Thyroid gland (tissue), 4 donors: ENCODE measurements at regions not wholly inside any gene's neighbourhood (a gene's known extent, or its start where the extent isn't known, plus 50 kb on each side); places are given as distances from the start of the nearest gene placed in this dataset.

Experiments
- DNase-seq, 2 donors: peaks; one replicate each; pipeline ENCODE4 v3.0.0-alpha.2; 2019
- H3K27ac ChIP-seq, 3 donors: fragments of 200-600 bp; sonication (generic); 1 replicate in 2 of 3; 2 replicates in 1 of 3; pipeline ENCODE4 v1.5.1; 2016 to 2019; ENCODE audit warnings: mild to moderate bottlenecking in 1 of 3, moderate library complexity in 1 of 3
- H3K27me3 ChIP-seq: fragments of 200-600 bp; sonication (generic); one replicate; pipeline ENCODE4 v1.5.1; 2019
- H3K36me3 ChIP-seq, 2 donors: fragments of 200-600 bp; sonication (generic); one replicate each; pipeline ENCODE4 v1.5.1; 2016 to 2019
- H3K4me1 ChIP-seq, 2 donors: fragments of 200-600 bp; sonication (generic); one replicate each; pipeline ENCODE4 v1.5.1; 2017 to 2019
- H3K4me3 ChIP-seq, 3 donors: fragments of 200-600 bp; sonication (generic); replicated peaks in 1 of 3; 1 replicate in 2 of 3; 2 replicates in 1 of 3; pipeline ENCODE4 v1.5.1; 2016; ENCODE audit warnings: mild to moderate bottlenecking in 1 of 3
- H3K9me3 ChIP-seq: fragments of 200-600 bp; sonication (generic); one replicate; pipeline ENCODE4 v1.5.1; 2017
- POLR2A ChIP-seq, 2 donors: fragments of 450-650 bp; IDR thresholded peaks; one replicate each; pipeline ENCODE4 v1.6.1; 2017; ENCODE audit warnings: antibody characterized with exemption in 2 of 2, mild to moderate bottlenecking in 2 of 2, moderate library complexity in 1 of 2
- WGBS, 2 donors: methylation state at CpG; one replicate each; pipeline ENCODE4 v1.1.5; 2017; 5-methylcytosine and 5-hydroxymethylcytosine counted together
- intact Hi-C: fragments of 100-400 bp; cut with DNase I; formaldehyde crosslinking; loops from one replicate; pipeline ENCODE4 v1.15.1; 2023
- TF ChIP-seq, protein P1 (sequence below), 6 experiments: fragments of 200-600 bp in 3 of 6; fragments of 450-650 bp in 3 of 6; sonication (generic) in 3 of 6; IDR thresholded peaks; one replicate each; pipeline ENCODE4 v1.5.1; 2016 to 2019; ENCODE audit warnings: antibody characterized with exemption in 6 of 6, mild to moderate bottlenecking in 2 of 6, inconsistent platforms in 1 of 6, moderate library complexity in 1 of 6

DNA sequence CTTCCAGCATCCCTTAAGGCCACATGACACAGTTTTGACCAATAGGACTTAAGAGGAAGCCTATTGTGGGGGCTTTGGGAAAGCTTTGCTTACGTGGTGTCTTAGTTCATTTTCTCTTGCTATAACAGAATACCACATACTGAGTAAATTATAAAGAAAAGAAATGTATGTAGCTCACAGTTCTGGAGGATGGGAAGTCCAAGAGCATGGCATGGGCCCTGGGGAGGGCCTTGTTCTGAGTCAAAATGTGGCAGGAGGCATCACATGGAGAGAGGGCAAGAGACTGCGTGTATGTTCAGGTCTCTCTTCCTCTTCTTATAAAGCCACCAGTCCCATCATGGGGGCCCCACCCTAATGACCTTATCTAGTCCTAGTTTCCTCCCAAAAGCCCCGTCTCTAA lies 68.6 kb upstream of the CPEB4 start:
- no peak overlapping the region for H3K4me3 ChIP-seq
- no peaks in the 10 kb centered on the region for H3K36me3 ChIP-seq
- H3K27me3 ChIP-seq: no peaks in the 10 kb centered on the region
- 90 to 94% methylated on average over 3 of the region's 3 CpGs for WGBS, 2 donors
- no peak overlapping the region for H3K27ac ChIP-seq
- no peak for DNase-seq
- H3K4me1 ChIP-seq: peaks cover 19 to 27% of the 10 kb centered on the region in 2 donors
- no peaks in the 10 kb centered on the region for H3K9me3 ChIP-seq
- TF ChIP-seq POLR2A (IDR thresholded peaks at IDR 0.05): no peak
- TF ChIP-seq, protein P1, sequence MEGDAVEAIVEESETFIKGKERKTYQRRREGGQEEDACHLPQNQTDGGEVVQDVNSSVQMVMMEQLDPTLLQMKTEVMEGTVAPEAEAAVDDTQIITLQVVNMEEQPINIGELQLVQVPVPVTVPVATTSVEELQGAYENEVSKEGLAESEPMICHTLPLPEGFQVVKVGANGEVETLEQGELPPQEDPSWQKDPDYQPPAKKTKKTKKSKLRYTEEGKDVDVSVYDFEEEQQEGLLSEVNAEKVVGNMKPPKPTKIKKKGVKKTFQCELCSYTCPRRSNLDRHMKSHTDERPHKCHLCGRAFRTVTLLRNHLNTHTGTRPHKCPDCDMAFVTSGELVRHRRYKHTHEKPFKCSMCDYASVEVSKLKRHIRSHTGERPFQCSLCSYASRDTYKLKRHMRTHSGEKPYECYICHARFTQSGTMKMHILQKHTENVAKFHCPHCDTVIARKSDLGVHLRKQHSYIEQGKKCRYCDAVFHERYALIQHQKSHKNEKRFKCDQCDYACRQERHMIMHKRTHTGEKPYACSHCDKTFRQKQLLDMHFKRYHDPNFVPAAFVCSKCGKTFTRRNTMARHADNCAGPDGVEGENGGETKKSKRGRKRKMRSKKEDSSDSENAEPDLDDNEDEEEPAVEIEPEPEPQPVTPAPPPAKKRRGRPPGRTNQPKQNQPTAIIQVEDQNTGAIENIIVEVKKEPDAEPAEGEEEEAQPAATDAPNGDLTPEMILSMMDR (IDR thresholded peaks at IDR 0.05): no peak
- intact Hi-C loops: no loop called here

DNA sequence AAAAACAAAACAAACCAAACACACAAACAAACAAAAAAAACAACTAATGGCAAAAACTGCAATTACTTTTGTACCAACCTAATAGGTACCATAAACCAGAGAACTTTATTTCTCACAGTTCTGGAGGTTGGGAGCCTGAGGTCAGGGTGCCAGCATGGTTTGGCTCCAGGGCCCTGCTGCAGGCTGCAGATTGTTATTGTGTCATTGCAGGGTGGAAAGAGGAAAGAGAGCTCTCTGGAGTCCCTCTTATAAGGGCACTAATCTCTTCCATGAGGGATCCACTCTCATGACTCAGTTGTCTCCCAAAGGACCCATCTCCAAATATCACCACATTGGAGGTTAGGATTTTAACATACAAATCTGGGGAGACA lies 64.9 kb upstream of the CPEB4 start:
- H3K27me3 ChIP-seq: no peaks in the 10 kb centered on the region
- peaks cover 34 to 50% of the 10 kb centered on the region in 2 donors for H3K4me1 ChIP-seq
- no peak for DNase-seq
- H3K4me3 ChIP-seq: no peak overlapping the region
- no peak for TF ChIP-seq POLR2A (IDR thresholded peaks at IDR 0.05)
- TF ChIP-seq, protein P1 (IDR thresholded peaks at IDR 0.05): no peak
- no peaks in the 10 kb centered on the region for H3K36me3 ChIP-seq
- intact Hi-C loops: no loop called here
- peak overlapping the region; percentile 93 to 99 (median 94) for H3K27ac ChIP-seq
- H3K9me3 ChIP-seq: no peaks in the 10 kb centered on the region

DNA sequence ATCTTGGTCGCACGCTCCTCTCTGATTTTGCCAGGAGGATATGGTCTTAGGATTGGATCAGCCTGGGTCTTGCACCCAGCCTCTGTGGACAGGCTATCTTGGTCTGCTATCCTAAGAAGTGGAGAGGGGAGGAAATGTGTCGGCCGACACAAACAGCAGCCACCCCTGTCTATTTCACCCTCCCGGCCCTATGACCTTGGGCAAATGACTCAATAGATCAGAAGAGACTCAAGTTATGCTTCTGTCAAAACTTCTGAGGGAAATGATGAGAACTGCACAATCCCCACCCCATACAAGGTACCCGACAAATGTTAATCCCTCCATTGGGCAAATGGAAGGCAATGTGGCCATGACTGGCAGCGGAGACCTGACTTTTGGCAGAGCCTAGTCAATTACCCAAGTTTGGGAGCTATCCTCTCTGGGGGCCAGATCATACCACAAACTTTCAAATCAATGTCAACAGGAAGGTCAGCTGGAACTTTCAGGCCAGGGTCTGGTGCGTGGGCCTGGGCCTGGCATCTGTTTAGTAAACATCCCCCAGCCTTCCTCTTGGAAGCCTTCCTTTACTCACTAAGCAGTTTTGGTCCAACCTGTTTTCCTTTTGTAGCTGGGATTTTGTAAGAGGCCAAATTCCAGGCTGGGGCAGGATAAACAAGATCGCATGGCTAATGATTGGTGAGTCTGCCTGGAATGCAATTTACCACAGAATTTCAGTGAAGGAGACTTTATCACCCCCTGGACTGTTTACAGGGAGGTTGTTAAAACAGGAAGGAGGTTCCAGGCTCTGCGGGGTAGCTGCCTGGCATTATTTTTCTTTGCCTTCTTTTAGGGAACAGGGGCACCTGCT lies 64.2 kb upstream of the CPEB4 start:
- TF ChIP-seq, protein P1 (IDR thresholded peaks at IDR 0.05): no peak
- TF ChIP-seq POLR2A (IDR thresholded peaks at IDR 0.05): peak in 1 of 2 donors; percentile 64
- intact Hi-C loops: no loop called here

DNA sequence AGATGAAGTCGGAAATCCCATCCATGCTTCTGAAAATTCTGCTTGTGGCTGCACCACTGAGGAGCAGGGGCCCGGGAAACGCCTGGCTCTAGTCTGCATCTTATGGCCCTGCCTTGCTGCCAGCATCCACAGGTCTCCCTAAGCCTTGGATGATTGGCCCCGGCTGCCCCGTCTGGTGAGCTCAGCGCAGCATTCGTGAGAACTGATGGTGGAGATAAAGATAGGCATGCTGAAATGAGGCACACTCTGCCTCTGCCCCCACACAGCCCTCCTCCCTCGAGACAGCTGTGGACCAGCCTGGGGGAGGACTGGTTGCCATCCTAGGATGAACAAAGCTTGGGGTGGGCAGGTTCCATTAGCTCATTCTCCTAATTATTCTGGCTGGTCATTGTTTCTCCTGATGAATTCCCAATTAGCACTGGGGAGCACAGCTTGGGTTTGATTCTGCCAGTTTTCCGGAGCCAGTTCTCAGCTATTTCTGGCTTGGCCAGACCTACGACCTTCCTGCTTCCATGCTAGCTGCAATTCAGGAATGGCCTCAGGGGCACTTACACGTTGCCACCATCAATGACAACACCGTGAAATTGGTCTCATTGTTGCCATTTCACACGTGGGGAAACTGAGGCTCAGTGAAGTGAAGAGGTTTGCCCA lies 62.8 kb upstream of the CPEB4 start:
- Histone ChIP-seq H3K27me3 (no peaks in the 10 kb centered on the region), H3K4me1 (peaks cover 41 to 64% of the 10 kb centered on the region in 2 donors), H3K4me3 (no peak overlapping the region), H3K36me3 (no peaks in the 10 kb centered on the region), H3K27ac (peak overlapping the region; percentile 93 to 99 (median 94)), H3K9me3 (no peaks in the 10 kb centered on the region)
- DNase-seq: no peak
- WGBS, 2 donors: 76 to 81% methylated on average over 11 to 13 of the region's 13 CpGs
- no peak for TF ChIP-seq POLR2A (IDR thresholded peaks at IDR 0.05)
- TF ChIP-seq, protein P1 (IDR thresholded peaks at IDR 0.05): no peak
- intact Hi-C loops: no loop called here

More for the DNA sequence above, 64.2 kb upstream of the CPEB4 start:
- no peak overlapping the region for H3K4me3 ChIP-seq
- peak; percentile 72 to 78 for DNase-seq
- no peaks in the 10 kb centered on the region for H3K27me3 ChIP-seq
- no peaks in the 10 kb centered on the region for H3K9me3 ChIP-seq
- peak overlapping the region; percentile 93 to 99 (median 94) for H3K27ac ChIP-seq
- H3K36me3 ChIP-seq: no peaks in the 10 kb centered on the region
- H3K4me1 ChIP-seq: peaks cover 34 to 51% of the 10 kb centered on the region in 2 donors
- 64 to 74% methylated on average over 10 of the region's 10 CpGs for WGBS, 2 donors

DNA sequence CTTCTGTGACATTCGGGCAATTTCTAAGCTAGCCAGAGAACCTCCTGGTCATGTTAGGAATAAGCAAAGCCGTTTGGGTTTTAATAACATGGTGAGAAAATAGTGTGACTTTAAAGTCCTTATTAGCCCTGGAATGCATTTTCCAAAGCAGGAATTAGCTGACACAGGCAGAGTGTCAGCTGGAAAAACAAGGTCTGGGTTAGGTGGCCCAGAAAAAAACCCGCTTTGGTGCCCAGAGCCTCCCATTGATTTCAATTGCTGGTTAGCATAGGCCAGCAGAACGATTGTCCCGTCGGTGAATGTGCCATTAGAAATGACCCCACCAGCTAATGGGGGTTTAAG lies 62.1 kb upstream of the CPEB4 start:
- TF ChIP-seq, protein P1 (IDR thresholded peaks at IDR 0.05): peak in 1 of 6 experiments; percentile 1
- TF ChIP-seq POLR2A (IDR thresholded peaks at IDR 0.05): peak in 1 of 2 donors; percentile 39
- intact Hi-C loops: no loop called here
- H3K9me3 ChIP-seq: no peaks in the 10 kb centered on the region
- H3K4me3 ChIP-seq: no peak overlapping the region
- WGBS, 2 donors: 56 to 62% methylated on average over 6 of the region's 6 CpGs
- DNase-seq: peak; percentile 51 to 64
- H3K27me3 ChIP-seq: no peaks in the 10 kb centered on the region
- peaks cover 41 to 65% of the 10 kb centered on the region in 2 donors for H3K4me1 ChIP-seq
- H3K36me3 ChIP-seq: no peaks in the 10 kb centered on the region
- peak overlapping the region; percentile 93 to 99 (median 94) for H3K27ac ChIP-seq
